ENCODE measurements at regions not wholly inside any gene's neighbourhood (a gene's known extent, or its start where the extent isn't known, plus 50 kb on each side); places are given as distances from the start of the nearest gene placed in this dataset.

DNA sequence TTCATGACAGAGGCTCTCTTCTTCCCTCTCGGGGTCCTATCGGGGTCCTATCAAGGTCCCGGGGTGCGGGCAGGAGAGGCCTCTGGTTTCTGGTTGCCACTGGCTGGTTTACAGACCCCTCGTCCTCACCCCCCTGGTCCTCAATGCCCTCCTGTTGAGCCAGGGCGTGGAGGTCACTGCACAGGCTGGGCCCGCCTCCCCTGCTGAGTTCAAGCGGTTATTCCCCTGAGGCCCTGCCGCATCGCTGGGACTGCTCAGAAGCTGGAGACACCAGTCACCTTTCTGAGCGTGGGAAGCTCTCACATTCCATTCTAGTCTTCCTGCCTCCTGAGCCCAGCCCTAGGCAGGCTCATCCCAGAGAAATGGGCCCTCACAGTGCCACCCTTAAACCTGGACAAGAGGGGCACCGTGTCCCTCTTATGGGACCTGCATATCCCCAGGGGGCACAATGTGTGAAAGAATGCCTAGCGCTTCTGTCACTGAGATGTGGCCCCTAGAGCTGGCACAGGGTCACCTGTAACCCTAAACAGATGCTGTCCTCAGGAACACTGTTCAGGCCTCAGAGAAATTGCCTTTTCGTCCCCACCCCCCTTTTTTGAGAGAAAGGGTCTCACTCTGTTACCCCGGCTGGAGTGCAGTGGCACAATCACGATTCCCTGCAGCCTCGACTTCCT lies 177.7 kb upstream of the RGS6 start:
- no peaks in the 10 kb centered on the region for H3K9me3 ChIP-seq
- FAIRE-seq, result no peak
- 80 to 85% methylated on average over 17 of the region's 17 CpGs for WGBS, 2 donors
- intact Hi-C loops (cut with DNase I), result loop anchor here (5.0 to 10.0 kb wide), 3 partner anchors 432 to 612 kb away; partner anchors contain the start of gene SIPA1L1 (in 1 of the 3)
- H3K27me3 ChIP-seq, result no peaks in the 10 kb centered on the region
- H3K36me3 ChIP-seq, result no peaks in the 10 kb centered on the region
- no peaks in the 10 kb centered on the region for H3K4me1 ChIP-seq
- no peak for TF ChIP-seq CTCF (IDR thresholded peaks at IDR 0.05)
- no peak overlapping the region for H3K4me3 ChIP-seq
- H3K27ac ChIP-seq, result no peak overlapping the region
- no peak for ATAC-seq
- peak in 1 of 6 donors; percentile 51 for DNase-seq

- FAIRE-seq (no peak), DNase-seq (no peak), ATAC-seq (no peak)
- Histone ChIP-seq H3K9me3 (no peaks in the 10 kb centered on the region), H3K4me1 (no peaks in the 10 kb centered on the region), H3K27ac (no peak overlapping the region), H3K4me3 (no peak overlapping the region), H3K27me3 (no peaks in the 10 kb centered on the region), H3K36me3 (no peaks in the 10 kb centered on the region)
- intact Hi-C loops (cut with DNase I), result loop anchor here in 1 of 3 donors (10.0 kb wide), 1 partner anchor 614 kb away; no protein-coding TSS in a partner anchor
- 64 to 79% methylated on average over 12 of the region's 12 CpGs for WGBS, 2 donors
- TF ChIP-seq CTCF (IDR thresholded peaks at IDR 0.05), result no peak
Observed at GRCh38 chr14:71758229-71758951, 173.8 kb upstream of the RGS6 start.

DNA sequence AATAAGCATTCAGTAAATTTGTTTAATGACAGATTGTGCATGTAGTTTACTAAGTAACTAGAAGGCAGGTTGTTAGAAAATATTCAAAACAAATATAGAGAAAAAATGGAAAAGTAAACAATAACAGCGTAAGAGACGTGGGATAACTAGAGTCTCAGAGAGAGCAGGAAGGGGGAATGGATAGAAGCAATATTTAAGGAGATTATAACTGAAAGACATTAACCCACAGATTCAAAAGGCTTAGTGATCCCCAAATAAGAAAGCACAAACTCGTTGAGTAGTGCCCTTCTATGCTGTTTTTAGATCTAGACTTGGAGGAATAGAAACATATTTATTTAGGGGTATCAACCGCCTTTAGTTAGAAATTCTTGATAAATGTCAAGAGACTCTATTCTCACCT lies 169.7 kb upstream of the RGS6 start:
- no peak overlapping the region for H3K4me3 ChIP-seq
- H3K27me3 ChIP-seq, result no peaks in the 10 kb centered on the region
- H3K4me1 ChIP-seq, result no peaks in the 10 kb centered on the region
- no peak for TF ChIP-seq CTCF (IDR thresholded peaks at IDR 0.05)
- intact Hi-C loops (cut with DNase I), result no loop called here
- DNase-seq (no peak), FAIRE-seq (no peak), ATAC-seq (no peak)
- H3K27ac ChIP-seq, result no peak overlapping the region
- 60 to 69% methylated on average over 4 of the region's 4 CpGs for WGBS, 2 donors
- no peaks in the 10 kb centered on the region for H3K9me3 ChIP-seq
- no peaks in the 10 kb centered on the region for H3K36me3 ChIP-seq

- TF ChIP-seq CTCF (IDR thresholded peaks at IDR 0.05), result no peak
- intact Hi-C loops (cut with DNase I), result no loop called here
- peaks cover 0 to 4% (median 0%) of the 10 kb centered on the region in 4 donors for H3K9me3 ChIP-seq
- DNase-seq (no peak), FAIRE-seq (no peak), ATAC-seq (no peak)
- no peak overlapping the region for H3K27ac ChIP-seq
- no peak overlapping the region for H3K4me3 ChIP-seq
- no peaks in the 10 kb centered on the region for H3K36me3 ChIP-seq
- H3K4me1 ChIP-seq, result no peaks in the 10 kb centered on the region
- no peaks in the 10 kb centered on the region for H3K27me3 ChIP-seq
- WGBS, 2 donors, result 27 to 37% methylated on average over 9 of the region's 9 CpGs
Observed at GRCh38 chr14:71764701-71765382, 167.4 kb upstream of the RGS6 start.
